Caco-2 (cell line): ENCODE measurements at regions not wholly inside any gene's neighbourhood (a gene's known extent, or its start where the extent isn't known, plus 50 kb on each side); places are given as distances from the start of the nearest gene placed in this dataset.

Experiments used
- BruUV-seq: library from RNA; stranded (reverse); fragments of 400-500 nt; replicated peaks from 2 replicates; lab custom pipeline; 2021; lab: Mats Ljungman, UMichigan
- CTCF ChIA-PET: fragments of 300-600 bp; sonication (Branson Sonifier 250); formaldehyde crosslinking; loops from one replicate; lab custom pipeline; 2022; ENCODE audit warnings: antibody characterized with exemption; lab: Charles Lee
- POLR2A ChIA-PET: fragments of 300-600 bp; sonication (Branson Sonifier 250); formaldehyde crosslinking; loops from one replicate; lab custom pipeline; 2022; ENCODE audit warnings: antibody characterized with exemption; lab: Charles Lee
- DNase-seq, 2 experiments: peaks; one replicate each; pipeline versions ENCODE4 v3.0.0 to v3.0.0-alpha.2; 2020 to 2022
- H3K27me3 ChIP-seq: replicated peaks from 2 replicates; pipeline ENCODE4 v1.6.0; 2011; ENCODE audit warnings: low read length; ENCODE audit not compliant: control insufficient read depth, insufficient read depth
- H3K36me3 ChIP-seq: 2 replicates; pipeline ENCODE4 v1.5.1; 2011; ENCODE audit warnings: low read length; ENCODE audit not compliant: control insufficient read depth, insufficient read depth
- H3K4me1 ChIP-seq: fragments of 250-450 bp; sonication (Bioruptor Pico); 2 replicates; pipeline ENCODE4 v1.5.1; 2020; ENCODE audit warnings: mild to moderate bottlenecking
- H3K4me3 ChIP-seq: 2 replicates; pipeline ENCODE4 v1.5.1; 2011; ENCODE audit warnings: low read depth, mild to moderate bottlenecking, control low read depth, low read length
- H3K9me3 ChIP-seq: fragments of 250-450 bp; sonication (Bioruptor Pico); 2 replicates; pipeline ENCODE4 v1.5.1; 2020; ENCODE audit warnings: mild to moderate bottlenecking, moderate library complexity
- H3K27ac Mint-ChIP-seq: one replicate; pipeline ENCODE4 v1.8.0; 2022; ENCODE audit warnings: mixed read lengths; ENCODE audit not compliant: unreplicated experiment
- H3K27me3 Mint-ChIP-seq: one replicate; pipeline ENCODE4 v1.8.0; 2022; ENCODE audit warnings: mixed read lengths; ENCODE audit not compliant: insufficient read depth, unreplicated experiment
- H3K36me3 Mint-ChIP-seq: one replicate; pipeline ENCODE4 v1.8.0; 2022; ENCODE audit warnings: mild to moderate bottlenecking, mixed read lengths; ENCODE audit not compliant: insufficient read depth, unreplicated experiment
- H3K4me1 Mint-ChIP-seq: one replicate; pipeline ENCODE4 v1.8.0; 2022; ENCODE audit warnings: low read depth, mixed read lengths; ENCODE audit not compliant: unreplicated experiment
- H3K4me3 Mint-ChIP-seq: one replicate; pipeline ENCODE4 v1.8.0; 2022; ENCODE audit warnings: mild to moderate bottlenecking, moderate library complexity, mixed read lengths; ENCODE audit not compliant: unreplicated experiment
- H3K9me3 Mint-ChIP-seq: one replicate; pipeline ENCODE4 v1.8.0; 2022; ENCODE audit warnings: mixed read lengths; ENCODE audit not compliant: unreplicated experiment
- CTCF ChIP-seq, 2 experiments: fragments of 200-600 bp in 1 of 2; IDR thresholded peaks; 1 replicate in 1 of 2; 2 replicates in 1 of 2; pipeline versions ENCODE4 v1.5.1 to v1.8.0; 2011 to 2022; ENCODE audit warnings: antibody characterized with exemption in 1 of 2, control low read depth in 1 of 2, inconsistent platforms in 1 of 2, low read depth in 1 of 2, low read length in 1 of 2, mild to moderate bottlenecking in 1 of 2, moderate library complexity in 1 of 2; ENCODE audit not compliant: insufficient read depth in 1 of 2, severe bottlenecking in 1 of 2, unreplicated experiment in 1 of 2
- intact Hi-C: fragments of 100-400 bp; cut with micrococcal nuclease; formaldehyde crosslinking; loops from one replicate; pipeline ENCODE4 v1.10.0; 2022; ENCODE audit not compliant: unreplicated experiment

- intact Hi-C loops = no loop called here
- ChIA-PET POLR2A (no interaction called here), CTCF (no interaction called here)
- Mint-ChIP-seq H3K27me3 (peaks cover 2% of the 10 kb centered on the region), H3K27ac (no peak overlapping the region), H3K9me3 (no peaks in the 10 kb centered on the region), H3K36me3 (no peaks in the 10 kb centered on the region), H3K4me3 (no peak overlapping the region), H3K4me1 (no peaks in the 10 kb centered on the region)
- no peaks in the 10 kb centered on the region for H3K9me3 ChIP-seq
- no peaks in the 10 kb centered on the region for H3K36me3 ChIP-seq
- no peak for TF ChIP-seq CTCF (IDR thresholded peaks at IDR 0.05; ENCODE audit: insufficient read depth in 1 of 2, low read depth in 1 of 2, low read length in 1 of 2, severe bottlenecking in 1 of 2, unreplicated experiment in 1 of 2)
- no peak overlapping the region for H3K4me3 ChIP-seq
- no peaks in the 10 kb centered on the region for H3K4me1 ChIP-seq
- no peaks in the 10 kb centered on the region for H3K27me3 ChIP-seq
- DNase-seq = no peak
- no TSS peak for BruUV-seq
These were observed 864.2 kb downstream of the FAM181B start for GRCh38 chr11:81869351-81870065.

- DNase-seq = no peak
- no peaks in the 10 kb centered on the region for H3K9me3 Mint-ChIP-seq
- no peak overlapping the region for H3K4me3 Mint-ChIP-seq
- H3K27ac Mint-ChIP-seq = no peak overlapping the region
- CTCF ChIA-PET = no interaction called here
- no peaks in the 10 kb centered on the region for H3K4me1 Mint-ChIP-seq
- no peaks in the 10 kb centered on the region for H3K27me3 Mint-ChIP-seq
- Histone ChIP-seq H3K36me3 (no peaks in the 10 kb centered on the region), H3K9me3 (no peaks in the 10 kb centered on the region), H3K27me3 (no peaks in the 10 kb centered on the region), H3K4me1 (no peaks in the 10 kb centered on the region), H3K4me3 (no peak overlapping the region)
- no peak for TF ChIP-seq CTCF (IDR thresholded peaks at IDR 0.05; ENCODE audit: insufficient read depth in 1 of 2, low read depth in 1 of 2, low read length in 1 of 2, severe bottlenecking in 1 of 2, unreplicated experiment in 1 of 2)
- intact Hi-C loops = no loop called here
- POLR2A ChIA-PET = no interaction called here
- no TSS peak for BruUV-seq
- H3K36me3 Mint-ChIP-seq = no peaks in the 10 kb centered on the region
These were observed 866.8 kb downstream of the FAM181B start for GRCh38 chr11:81866896-81867295.

GRCh38 chr11:81857386-81857785 lies 876.3 kb downstream of the FAM181B start:
- Mint-ChIP-seq H3K4me1 (no peaks in the 10 kb centered on the region), H3K9me3 (no peaks in the 10 kb centered on the region), H3K36me3 (no peaks in the 10 kb centered on the region), H3K27ac (no peak overlapping the region), H3K27me3 (peaks cover 2% of the 10 kb centered on the region), H3K4me3 (no peak overlapping the region)
- Histone ChIP-seq H3K4me3 (no peak overlapping the region), H3K36me3 (no peaks in the 10 kb centered on the region), H3K4me1 (no peaks in the 10 kb centered on the region), H3K9me3 (no peaks in the 10 kb centered on the region), H3K27me3 (no peaks in the 10 kb centered on the region)
- ChIA-PET POLR2A (no interaction called here), CTCF (no interaction called here)
- intact Hi-C loops = no loop called here
- no TSS peak for BruUV-seq
- TF ChIP-seq CTCF (IDR thresholded peaks at IDR 0.05; ENCODE audit: insufficient read depth in 1 of 2, low read depth in 1 of 2, low read length in 1 of 2, severe bottlenecking in 1 of 2, unreplicated experiment in 1 of 2) = no peak
- DNase-seq = no peak
